Trophoblast cell (in vitro differentiated cells and primary cell): ENCODE measurements at regions not wholly inside any gene's neighbourhood (a gene's known extent, or its start where the extent isn't known, plus 50 kb on each side); places are given as distances from the start of the nearest gene placed in this dataset.

Source experiments
- DNase-seq, 2 donors: peaks; one replicate each; pipeline ENCODE4 v3.0.0-alpha.2; 2016
- H2AFZ ChIP-seq: 2 replicates; pipeline ENCODE4 v1.6.1; 2013; ENCODE audit warnings: low read length, moderate library complexity, mild to moderate bottlenecking; ENCODE audit not compliant: insufficient read depth, poor library complexity
- H2AK5ac ChIP-seq: 2 replicates; pipeline ENCODE4 v1.6.1; 2013; ENCODE audit warnings: mild to moderate bottlenecking, low read length
- H2BK120ac ChIP-seq: 2 replicates; pipeline ENCODE4 v1.6.1; 2013; ENCODE audit warnings: low read length, mild to moderate bottlenecking, moderate library complexity; ENCODE audit not compliant: insufficient read depth, poor library complexity
- H2BK12ac ChIP-seq: 2 replicates; pipeline ENCODE4 v1.6.1; 2013; ENCODE audit warnings: mild to moderate bottlenecking, low read length, moderate library complexity
- H2BK5ac ChIP-seq: 2 replicates; pipeline ENCODE4 v1.6.1; 2013; ENCODE audit warnings: low read length, low read depth, moderate library complexity, mild to moderate bottlenecking; ENCODE audit not compliant: poor library complexity
- H3K14ac ChIP-seq: 2 replicates; pipeline ENCODE4 v1.6.1; 2013; ENCODE audit warnings: mild to moderate bottlenecking, low read length
- H3K18ac ChIP-seq: 2 replicates; pipeline ENCODE4 v1.6.1; 2013; ENCODE audit warnings: mild to moderate bottlenecking, low read length
- H3K23ac ChIP-seq: 2 replicates; pipeline ENCODE4 v1.6.1; 2013; ENCODE audit warnings: low read length
- H3K27ac ChIP-seq: 2 replicates; pipeline ENCODE4 v1.5.1; 2013; ENCODE audit warnings: low read depth, mild to moderate bottlenecking, inconsistent platforms, low read length, moderate library complexity
- H3K27me3 ChIP-seq: 2 replicates; pipeline ENCODE4 v1.6.1; 2013; ENCODE audit warnings: inconsistent platforms, mild to moderate bottlenecking, low read length, moderate library complexity; ENCODE audit not compliant: insufficient read depth
- H3K36me3 ChIP-seq, 2 experiments: 1 replicate in 1 of 2; 2 replicates in 1 of 2; pipeline ENCODE4 v1.6.1; 2013; ENCODE audit warnings: low read length in 2 of 2, mild to moderate bottlenecking in 2 of 2, moderate library complexity in 1 of 2; ENCODE audit not compliant: insufficient read depth in 2 of 2, control insufficient read depth in 1 of 2
- H3K4ac ChIP-seq: 2 replicates; pipeline ENCODE4 v1.6.1; 2013; ENCODE audit warnings: low read depth, mild to moderate bottlenecking, low read length, moderate library complexity
- H3K4me1 ChIP-seq, 2 experiments: 1 replicate in 1 of 2; 2 replicates in 1 of 2; pipeline ENCODE4 v1.6.1; 2013; ENCODE audit warnings: low read length in 2 of 2, mild to moderate bottlenecking in 2 of 2, moderate library complexity in 1 of 2; ENCODE audit not compliant: insufficient read depth in 2 of 2, control insufficient read depth in 1 of 2
- H3K4me2 ChIP-seq: 2 replicates; pipeline ENCODE4 v1.6.1; 2013; ENCODE audit warnings: inconsistent platforms, mild to moderate bottlenecking, low read length, moderate library complexity
- H3K4me3 ChIP-seq: 2 replicates; pipeline ENCODE4 v1.5.1; 2013; ENCODE audit warnings: mild to moderate bottlenecking, low read depth, low read length, inconsistent platforms
- H3K79me1 ChIP-seq: one replicate; pipeline ENCODE4 v1.6.1; 2013; ENCODE audit warnings: low read length
- H3K79me2 ChIP-seq: 2 replicates; pipeline ENCODE4 v1.6.1; 2013; ENCODE audit warnings: low read length, mild to moderate bottlenecking; ENCODE audit not compliant: control insufficient read depth, insufficient read depth, poor library complexity
- H3K9ac ChIP-seq: 2 replicates; pipeline ENCODE4 v1.6.1; 2013; ENCODE audit warnings: mild to moderate bottlenecking, low read length
- H3K9me3 ChIP-seq: 2 replicates; pipeline ENCODE4 v1.6.1; 2013; ENCODE audit warnings: low read depth, mild to moderate bottlenecking, control low read depth, inconsistent platforms, low read length; ENCODE audit not compliant: insufficient read depth
- H4K12ac ChIP-seq: 2 replicates; pipeline ENCODE4 v1.6.1; 2013; ENCODE audit warnings: low read depth, mild to moderate bottlenecking, low read length, moderate library complexity
- H4K8ac ChIP-seq: 2 replicates; pipeline ENCODE4 v1.6.1; 2013; ENCODE audit warnings: low read depth, mild to moderate bottlenecking, low read length, moderate library complexity
- H4K91ac ChIP-seq: one replicate; pipeline ENCODE4 v1.6.1; 2013; ENCODE audit warnings: low read depth, mild to moderate bottlenecking, low read length, moderate library complexity
- WGBS: extraction: QIAGEN DNeasy Blood & Tissue Kit; methylation state at CpG from one replicate; pipeline ENCODE4 v1.1.7; 2013; ENCODE audit warnings: missing lambda C conversion rate; ENCODE audit not compliant: insufficient read length, insufficient coverage; ENCODE audit errors: extremely low coverage; 5-methylcytosine and 5-hydroxymethylcytosine counted together

- H3K4me1 ChIP-seq = no peaks in the 10 kb centered on the region
- no peak overlapping the region for H2AK5ac ChIP-seq
- H3K79me2 ChIP-seq = no peaks in the 10 kb centered on the region
- WGBS = no CpG with 5 or more reads among the region's 3 CpGs
- H3K79me1 ChIP-seq = no peaks in the 10 kb centered on the region
- H4K12ac ChIP-seq = no peak overlapping the region
- no peak overlapping the region for H4K8ac ChIP-seq
- H3K9me3 ChIP-seq = no peaks in the 10 kb centered on the region
- no peak overlapping the region for H4K91ac ChIP-seq
- H3K27me3 ChIP-seq = no peaks in the 10 kb centered on the region
- no peak overlapping the region for H3K18ac ChIP-seq
- no peak overlapping the region for H2BK12ac ChIP-seq
- no peak overlapping the region for H2BK120ac ChIP-seq
- H3K4me3 ChIP-seq = no peak overlapping the region
- DNase-seq = no peak
- no peak overlapping the region for H2BK5ac ChIP-seq
- H3K27ac ChIP-seq = no peak overlapping the region
- no peak overlapping the region for H3K23ac ChIP-seq
- H2AFZ ChIP-seq = no peak overlapping the region
- H3K4ac ChIP-seq = no peak overlapping the region
- no peaks in the 10 kb centered on the region for H3K36me3 ChIP-seq
- H3K4me2 ChIP-seq = no peak overlapping the region
- no peak overlapping the region for H3K9ac ChIP-seq
- no peak overlapping the region for H3K14ac ChIP-seq
Measured at GRCh38 chr6:19382676-19383075, 454.5 kb upstream of the ID4 start.

- Histone ChIP-seq H3K4me2 (no peak overlapping the region), H3K79me2 (no peaks in the 10 kb centered on the region), H4K12ac (no peak overlapping the region), H2BK12ac (no peak overlapping the region), H3K27me3 (no peaks in the 10 kb centered on the region), H3K4me3 (no peak overlapping the region), H3K4ac (no peak overlapping the region), H3K79me1 (no peaks in the 10 kb centered on the region), H4K8ac (no peak overlapping the region), H2BK120ac (no peak overlapping the region), H3K9ac (no peak overlapping the region), H3K36me3 (no peaks in the 10 kb centered on the region), H3K4me1 (no peaks in the 10 kb centered on the region), H4K91ac (no peak overlapping the region), H3K27ac (no peak overlapping the region), H2BK5ac (no peak overlapping the region), H3K14ac (no peak overlapping the region), H2AK5ac (no peak overlapping the region), H3K18ac (no peak overlapping the region), H3K23ac (no peak overlapping the region), H3K9me3 (no peaks in the 10 kb centered on the region), H2AFZ (no peak overlapping the region)
- peak in 1 of 2 donors; percentile 34 for DNase-seq
- WGBS = no CpG with 5 or more reads among the region's 2 CpGs
Measured at GRCh38 chr6:19391926-19392325, 445.2 kb upstream of the ID4 start.

GRCh38 chr6:19394051-19394450 is 443.1 kb upstream of the ID4 start:
- no peak overlapping the region for H2AFZ ChIP-seq
- no peaks in the 10 kb centered on the region for H3K9me3 ChIP-seq
- H3K79me1 ChIP-seq = no peaks in the 10 kb centered on the region
- no peak overlapping the region for H2BK12ac ChIP-seq
- no peak overlapping the region for H2BK120ac ChIP-seq
- no peak overlapping the region for H3K4me3 ChIP-seq
- no peaks in the 10 kb centered on the region for H3K79me2 ChIP-seq
- H3K4me1 ChIP-seq = no peaks in the 10 kb centered on the region
- no peak overlapping the region for H3K23ac ChIP-seq
- no peak overlapping the region for H2BK5ac ChIP-seq
- H3K27me3 ChIP-seq = no peaks in the 10 kb centered on the region
- no peak overlapping the region for H4K12ac ChIP-seq
- H3K14ac ChIP-seq = no peak overlapping the region
- no peak overlapping the region for H2AK5ac ChIP-seq
- no peak overlapping the region for H3K18ac ChIP-seq
- WGBS = no CpG with 5 or more reads among the region's 3 CpGs
- no peak overlapping the region for H3K4me2 ChIP-seq
- H3K9ac ChIP-seq = no peak overlapping the region
- no peak overlapping the region for H4K8ac ChIP-seq
- H4K91ac ChIP-seq = no peak overlapping the region
- DNase-seq = no peak
- no peak overlapping the region for H3K4ac ChIP-seq
- H3K36me3 ChIP-seq = no peaks in the 10 kb centered on the region
- no peak overlapping the region for H3K27ac ChIP-seq

- no peaks in the 10 kb centered on the region for H3K36me3 ChIP-seq
- no peak overlapping the region for H3K14ac ChIP-seq
- no peak overlapping the region for H3K4me2 ChIP-seq
- H3K23ac ChIP-seq = no peak overlapping the region
- no peak overlapping the region for H2BK12ac ChIP-seq
- no peak overlapping the region for H3K4ac ChIP-seq
- no peaks in the 10 kb centered on the region for H3K79me2 ChIP-seq
- H4K12ac ChIP-seq = no peak overlapping the region
- WGBS = no CpG with 5 or more reads among the region's 4 CpGs
- H3K18ac ChIP-seq = no peak overlapping the region
- H2BK5ac ChIP-seq = no peak overlapping the region
- H4K91ac ChIP-seq = no peak overlapping the region
- no peaks in the 10 kb centered on the region for H3K27me3 ChIP-seq
- no peak overlapping the region for H2AK5ac ChIP-seq
- H3K4me3 ChIP-seq = no peak overlapping the region
- H3K79me1 ChIP-seq = no peaks in the 10 kb centered on the region
- no peak overlapping the region for H3K9ac ChIP-seq
- no peak overlapping the region for H3K27ac ChIP-seq
- H3K4me1 ChIP-seq = no peaks in the 10 kb centered on the region
- no peak for DNase-seq
- H2AFZ ChIP-seq = no peak overlapping the region
- H3K9me3 ChIP-seq = no peaks in the 10 kb centered on the region
- no peak overlapping the region for H4K8ac ChIP-seq
- no peak overlapping the region for H2BK120ac ChIP-seq
Measured at GRCh38 chr6:19394687-19395086, 442.5 kb upstream of the ID4 start.

- H4K8ac ChIP-seq = no peak overlapping the region
- H3K18ac ChIP-seq = no peak overlapping the region
- no peak overlapping the region for H2BK12ac ChIP-seq
- no peak overlapping the region for H3K4me3 ChIP-seq
- no peak overlapping the region for H2BK120ac ChIP-seq
- no peak overlapping the region for H3K4me2 ChIP-seq
- H4K91ac ChIP-seq = no peak overlapping the region
- no peak overlapping the region for H4K12ac ChIP-seq
- no peaks in the 10 kb centered on the region for H3K9me3 ChIP-seq
- H3K79me1 ChIP-seq = no peaks in the 10 kb centered on the region
- H3K14ac ChIP-seq = no peak overlapping the region
- H3K79me2 ChIP-seq = no peaks in the 10 kb centered on the region
- H3K27me3 ChIP-seq = no peaks in the 10 kb centered on the region
- no peak overlapping the region for H3K27ac ChIP-seq
- no peak overlapping the region for H2AFZ ChIP-seq
- no peak overlapping the region for H3K23ac ChIP-seq
- no peak overlapping the region for H3K9ac ChIP-seq
- H2AK5ac ChIP-seq = no peak overlapping the region
- H3K4ac ChIP-seq = no peak overlapping the region
- H2BK5ac ChIP-seq = no peak overlapping the region
- H3K4me1 ChIP-seq = no peaks in the 10 kb centered on the region
- no peaks in the 10 kb centered on the region for H3K36me3 ChIP-seq
- DNase-seq = no peak
Measured at GRCh38 chr6:19395316-19395715, 441.9 kb upstream of the ID4 start.
